Caco-2 (cell line): ENCODE measurements at regions not wholly inside any gene's neighbourhood (a gene's known extent, or its start where the extent isn't known, plus 50 kb on each side); places are given as distances from the start of the nearest gene placed in this dataset.

ENCODE experiments used
- BruUV-seq: library from RNA; stranded (reverse); fragments of 400-500 nt; replicated peaks from 2 replicates; lab custom pipeline; 2021; lab: Mats Ljungman, UMichigan
- CTCF ChIA-PET: fragments of 300-600 bp; sonication (Branson Sonifier 250); formaldehyde crosslinking; loops from one replicate; lab custom pipeline; 2022; ENCODE audit warnings: antibody characterized with exemption; lab: Charles Lee
- POLR2A ChIA-PET: fragments of 300-600 bp; sonication (Branson Sonifier 250); formaldehyde crosslinking; loops from one replicate; lab custom pipeline; 2022; ENCODE audit warnings: antibody characterized with exemption; lab: Charles Lee
- DNase-seq, 2 experiments: peaks; one replicate each; pipeline versions ENCODE4 v3.0.0 to v3.0.0-alpha.2; 2020 to 2022
- H3K27me3 ChIP-seq: replicated peaks from 2 replicates; pipeline ENCODE4 v1.6.0; 2011; ENCODE audit warnings: low read length; ENCODE audit not compliant: control insufficient read depth, insufficient read depth
- H3K36me3 ChIP-seq: 2 replicates; pipeline ENCODE4 v1.5.1; 2011; ENCODE audit warnings: low read length; ENCODE audit not compliant: control insufficient read depth, insufficient read depth
- H3K4me1 ChIP-seq: fragments of 250-450 bp; sonication (Bioruptor Pico); 2 replicates; pipeline ENCODE4 v1.5.1; 2020; ENCODE audit warnings: mild to moderate bottlenecking
- H3K4me3 ChIP-seq: 2 replicates; pipeline ENCODE4 v1.5.1; 2011; ENCODE audit warnings: low read depth, mild to moderate bottlenecking, control low read depth, low read length
- H3K9me3 ChIP-seq: fragments of 250-450 bp; sonication (Bioruptor Pico); 2 replicates; pipeline ENCODE4 v1.5.1; 2020; ENCODE audit warnings: mild to moderate bottlenecking, moderate library complexity
- H3K27ac Mint-ChIP-seq: one replicate; pipeline ENCODE4 v1.8.0; 2022; ENCODE audit warnings: mixed read lengths; ENCODE audit not compliant: unreplicated experiment
- H3K27me3 Mint-ChIP-seq: one replicate; pipeline ENCODE4 v1.8.0; 2022; ENCODE audit warnings: mixed read lengths; ENCODE audit not compliant: insufficient read depth, unreplicated experiment
- H3K36me3 Mint-ChIP-seq: one replicate; pipeline ENCODE4 v1.8.0; 2022; ENCODE audit warnings: mild to moderate bottlenecking, mixed read lengths; ENCODE audit not compliant: insufficient read depth, unreplicated experiment
- H3K4me1 Mint-ChIP-seq: one replicate; pipeline ENCODE4 v1.8.0; 2022; ENCODE audit warnings: low read depth, mixed read lengths; ENCODE audit not compliant: unreplicated experiment
- H3K4me3 Mint-ChIP-seq: one replicate; pipeline ENCODE4 v1.8.0; 2022; ENCODE audit warnings: mild to moderate bottlenecking, moderate library complexity, mixed read lengths; ENCODE audit not compliant: unreplicated experiment
- H3K9me3 Mint-ChIP-seq: one replicate; pipeline ENCODE4 v1.8.0; 2022; ENCODE audit warnings: mixed read lengths; ENCODE audit not compliant: unreplicated experiment
- intact Hi-C: fragments of 100-400 bp; cut with micrococcal nuclease; formaldehyde crosslinking; loops from one replicate; pipeline ENCODE4 v1.10.0; 2022; ENCODE audit not compliant: unreplicated experiment
- TF ChIP-seq, protein P1 (sequence below), 2 experiments: fragments of 200-600 bp in 1 of 2; IDR thresholded peaks; 1 replicate in 1 of 2; 2 replicates in 1 of 2; pipeline versions ENCODE4 v1.5.1 to v1.8.0; 2011 to 2022; ENCODE audit warnings: antibody characterized with exemption in 1 of 2, control low read depth in 1 of 2, inconsistent platforms in 1 of 2, low read depth in 1 of 2, low read length in 1 of 2, mild to moderate bottlenecking in 1 of 2, moderate library complexity in 1 of 2; ENCODE audit not compliant: insufficient read depth in 1 of 2, severe bottlenecking in 1 of 2, unreplicated experiment in 1 of 2

DNA sequence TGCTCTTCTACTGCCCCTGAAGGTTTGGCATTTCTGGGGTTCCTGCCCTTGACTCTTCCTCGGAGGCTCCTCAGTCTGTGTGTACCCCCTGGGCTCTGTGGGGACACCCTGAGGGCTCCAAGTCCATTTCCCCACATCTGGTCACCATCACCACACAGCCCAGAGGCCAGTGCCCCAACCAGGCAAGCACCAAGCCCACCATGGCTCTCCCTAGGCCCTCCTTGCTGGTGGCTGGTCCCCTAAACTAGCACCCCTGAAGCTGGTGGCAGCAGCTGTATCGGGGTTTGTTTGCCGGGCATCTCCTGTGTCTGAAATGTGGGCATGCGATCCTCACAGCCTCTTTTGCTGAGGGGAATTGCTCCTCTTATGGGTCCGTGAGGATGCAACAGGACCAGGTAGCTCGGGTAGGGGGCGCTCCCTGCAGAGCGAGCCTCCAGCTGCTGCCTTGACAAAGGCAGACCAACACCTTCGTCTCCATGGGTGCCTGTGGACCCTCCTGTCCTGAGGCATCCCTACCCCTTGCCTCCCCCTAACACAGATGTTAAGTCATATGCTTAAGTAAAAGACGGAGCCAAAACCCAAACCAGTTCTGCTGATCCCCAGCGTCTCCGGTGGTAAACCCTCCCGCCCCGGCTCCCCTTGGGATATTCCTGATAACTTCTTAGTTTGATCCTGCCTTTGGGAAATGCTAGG, 138.9 kb upstream of the IRX4 start:
- TF ChIP-seq, protein P1, sequence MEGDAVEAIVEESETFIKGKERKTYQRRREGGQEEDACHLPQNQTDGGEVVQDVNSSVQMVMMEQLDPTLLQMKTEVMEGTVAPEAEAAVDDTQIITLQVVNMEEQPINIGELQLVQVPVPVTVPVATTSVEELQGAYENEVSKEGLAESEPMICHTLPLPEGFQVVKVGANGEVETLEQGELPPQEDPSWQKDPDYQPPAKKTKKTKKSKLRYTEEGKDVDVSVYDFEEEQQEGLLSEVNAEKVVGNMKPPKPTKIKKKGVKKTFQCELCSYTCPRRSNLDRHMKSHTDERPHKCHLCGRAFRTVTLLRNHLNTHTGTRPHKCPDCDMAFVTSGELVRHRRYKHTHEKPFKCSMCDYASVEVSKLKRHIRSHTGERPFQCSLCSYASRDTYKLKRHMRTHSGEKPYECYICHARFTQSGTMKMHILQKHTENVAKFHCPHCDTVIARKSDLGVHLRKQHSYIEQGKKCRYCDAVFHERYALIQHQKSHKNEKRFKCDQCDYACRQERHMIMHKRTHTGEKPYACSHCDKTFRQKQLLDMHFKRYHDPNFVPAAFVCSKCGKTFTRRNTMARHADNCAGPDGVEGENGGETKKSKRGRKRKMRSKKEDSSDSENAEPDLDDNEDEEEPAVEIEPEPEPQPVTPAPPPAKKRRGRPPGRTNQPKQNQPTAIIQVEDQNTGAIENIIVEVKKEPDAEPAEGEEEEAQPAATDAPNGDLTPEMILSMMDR (IDR thresholded peaks at IDR 0.05; ENCODE audit: insufficient read depth in 1 of 2, low read depth in 1 of 2, low read length in 1 of 2, severe bottlenecking in 1 of 2, unreplicated experiment in 1 of 2) = no peak
- no peak for DNase-seq
- H3K9me3 ChIP-seq = peaks cover 6% of the 10 kb centered on the region; the same call in 1 of the 2 replicates
- no peaks in the 10 kb centered on the region for H3K4me1 Mint-ChIP-seq
- no peaks in the 10 kb centered on the region for H3K36me3 ChIP-seq
- CTCF ChIA-PET = no interaction called here
- intact Hi-C loops = no loop called here
- H3K4me3 Mint-ChIP-seq = no peak overlapping the region
- H3K27me3 ChIP-seq = no peaks in the 10 kb centered on the region
- BruUV-seq = no TSS peak
- peaks cover 18% of the 10 kb centered on the region for H3K27me3 Mint-ChIP-seq
- POLR2A ChIA-PET = no interaction called here
- no peak overlapping the region for H3K27ac Mint-ChIP-seq
- H3K9me3 Mint-ChIP-seq = no peaks in the 10 kb centered on the region
- H3K36me3 Mint-ChIP-seq = no peaks in the 10 kb centered on the region
- H3K4me3 ChIP-seq = no peak overlapping the region
- H3K4me1 ChIP-seq = no peaks in the 10 kb centered on the region

DNA sequence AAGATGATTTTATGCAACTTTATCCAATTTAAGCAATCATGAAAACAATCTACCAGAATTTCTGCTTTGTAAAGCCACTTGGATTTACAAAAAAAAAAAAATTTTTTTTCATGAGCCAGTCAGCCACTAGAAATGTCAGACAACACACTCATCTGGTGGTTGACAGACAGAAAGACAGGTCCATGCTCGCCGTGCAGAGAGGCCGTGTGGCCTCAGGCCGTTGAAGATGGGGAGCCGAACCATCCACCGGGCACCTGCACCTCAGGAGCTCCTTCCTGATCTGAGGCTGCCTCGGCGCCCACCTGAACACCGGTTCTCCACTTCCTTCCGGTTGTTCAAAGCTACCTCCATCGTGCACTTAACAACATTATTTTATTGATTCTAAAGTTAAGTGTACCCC, 138.0 kb upstream of the IRX4 start:
- H3K9me3 Mint-ChIP-seq = no peaks in the 10 kb centered on the region
- H3K9me3 ChIP-seq = peaks cover under 1% of the 10 kb centered on the region; the same call in 1 of the 2 replicates
- H3K4me3 ChIP-seq = no peak overlapping the region
- no TSS peak for BruUV-seq
- CTCF ChIA-PET = no interaction called here
- H3K27me3 ChIP-seq = no peaks in the 10 kb centered on the region
- POLR2A ChIA-PET = no interaction called here
- DNase-seq = no peak
- intact Hi-C loops = no loop called here
- no peaks in the 10 kb centered on the region for H3K4me1 ChIP-seq
- H3K36me3 ChIP-seq = no peaks in the 10 kb centered on the region
- peaks cover 18% of the 10 kb centered on the region for H3K27me3 Mint-ChIP-seq
- no peak overlapping the region for H3K4me3 Mint-ChIP-seq
- no peaks in the 10 kb centered on the region for H3K36me3 Mint-ChIP-seq
- H3K4me1 Mint-ChIP-seq = no peaks in the 10 kb centered on the region
- H3K27ac Mint-ChIP-seq = no peak overlapping the region
- TF ChIP-seq, protein P1 (IDR thresholded peaks at IDR 0.05; ENCODE audit: insufficient read depth in 1 of 2, low read depth in 1 of 2, low read length in 1 of 2, severe bottlenecking in 1 of 2, unreplicated experiment in 1 of 2) = no peak

DNA sequence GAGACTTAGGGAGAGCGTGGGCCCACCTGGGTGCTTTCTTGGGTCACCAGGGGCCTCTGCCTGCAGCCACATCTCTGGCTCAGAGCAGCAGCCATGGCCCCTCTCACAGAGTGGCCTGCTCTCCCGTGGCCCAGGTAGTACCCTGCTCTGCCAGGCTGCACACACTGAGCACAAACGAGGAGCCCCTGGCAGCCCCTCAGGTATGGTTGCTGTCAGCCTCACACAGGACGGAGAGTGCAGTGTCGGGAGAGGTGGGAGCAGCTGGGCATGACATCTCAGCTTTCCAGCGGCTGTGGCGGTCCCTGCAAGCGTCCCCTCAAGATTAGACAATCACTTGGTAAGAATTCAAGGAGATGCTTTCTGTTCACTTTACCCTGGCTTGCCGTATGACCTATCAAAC, 137.0 kb upstream of the IRX4 start:
- H3K27me3 Mint-ChIP-seq = peaks cover 22% of the 10 kb centered on the region

More for the DNA sequence above, 137.0 kb upstream of the IRX4 start:
- ChIA-PET CTCF (no interaction called here), POLR2A (no interaction called here)
- DNase-seq = no peak
- Mint-ChIP-seq H3K36me3 (no peaks in the 10 kb centered on the region), H3K9me3 (no peaks in the 10 kb centered on the region), H3K4me3 (no peak overlapping the region), H3K27ac (no peak overlapping the region), H3K4me1 (no peaks in the 10 kb centered on the region)
- Histone ChIP-seq H3K27me3 (no peaks in the 10 kb centered on the region), H3K36me3 (no peaks in the 10 kb centered on the region), H3K4me1 (no peaks in the 10 kb centered on the region), H3K9me3 (no peaks in the 10 kb centered on the region), H3K4me3 (no peak overlapping the region)
- BruUV-seq = no TSS peak
- TF ChIP-seq, protein P1 (IDR thresholded peaks at IDR 0.05; ENCODE audit: insufficient read depth in 1 of 2, low read depth in 1 of 2, low read length in 1 of 2, severe bottlenecking in 1 of 2, unreplicated experiment in 1 of 2) = no peak
- intact Hi-C loops = loop anchor here (10.0 kb wide), 1 partner anchor 255 kb away; no protein-coding TSS in a partner anchor
